Ectodermal cell (in vitro differentiated cells): ENCODE measurements at regions not wholly inside any gene's neighbourhood (a gene's known extent, or its start where the extent isn't known, plus 50 kb on each side); places are given as distances from the start of the nearest gene placed in this dataset.

Source experiments
- H3K27ac ChIP-seq: 2 replicates; pipeline ENCODE4 v1.7.0; 2013; ENCODE audit warnings: mild to moderate bottlenecking, low read depth, low read length; ENCODE audit not compliant: insufficient read depth, poor library complexity, severe bottlenecking
- H3K27me3 ChIP-seq: 2 replicates; pipeline ENCODE4 v1.7.0; 2013; ENCODE audit warnings: mild to moderate bottlenecking, low read length; ENCODE audit not compliant: insufficient read depth, control insufficient read depth, poor library complexity, severe bottlenecking
- H3K36me3 ChIP-seq: one replicate; pipeline ENCODE4 v1.7.0; 2013; ENCODE audit warnings: low read length; ENCODE audit not compliant: control insufficient read depth, insufficient read depth
- H3K4me1 ChIP-seq: one replicate; pipeline ENCODE4 v1.7.0; 2013; ENCODE audit warnings: low read length; ENCODE audit not compliant: control insufficient read depth, insufficient read depth
- H3K4me3 ChIP-seq: 2 replicates; pipeline ENCODE4 v1.7.0; 2013; ENCODE audit warnings: low read depth, low read length, control low read depth; ENCODE audit not compliant: insufficient read depth
- H3K9me3 ChIP-seq: 2 replicates; pipeline ENCODE4 v1.7.0; 2013; ENCODE audit warnings: mild to moderate bottlenecking, low read length, moderate library complexity; ENCODE audit not compliant: control insufficient read depth
- WGBS, 2 experiments: methylation state at CpG; one replicate each; pipeline ENCODE4 v1.1.7; 2013; ENCODE audit warnings: missing lambda C conversion rate in 2 of 2; 5-methylcytosine and 5-hydroxymethylcytosine counted together

DNA sequence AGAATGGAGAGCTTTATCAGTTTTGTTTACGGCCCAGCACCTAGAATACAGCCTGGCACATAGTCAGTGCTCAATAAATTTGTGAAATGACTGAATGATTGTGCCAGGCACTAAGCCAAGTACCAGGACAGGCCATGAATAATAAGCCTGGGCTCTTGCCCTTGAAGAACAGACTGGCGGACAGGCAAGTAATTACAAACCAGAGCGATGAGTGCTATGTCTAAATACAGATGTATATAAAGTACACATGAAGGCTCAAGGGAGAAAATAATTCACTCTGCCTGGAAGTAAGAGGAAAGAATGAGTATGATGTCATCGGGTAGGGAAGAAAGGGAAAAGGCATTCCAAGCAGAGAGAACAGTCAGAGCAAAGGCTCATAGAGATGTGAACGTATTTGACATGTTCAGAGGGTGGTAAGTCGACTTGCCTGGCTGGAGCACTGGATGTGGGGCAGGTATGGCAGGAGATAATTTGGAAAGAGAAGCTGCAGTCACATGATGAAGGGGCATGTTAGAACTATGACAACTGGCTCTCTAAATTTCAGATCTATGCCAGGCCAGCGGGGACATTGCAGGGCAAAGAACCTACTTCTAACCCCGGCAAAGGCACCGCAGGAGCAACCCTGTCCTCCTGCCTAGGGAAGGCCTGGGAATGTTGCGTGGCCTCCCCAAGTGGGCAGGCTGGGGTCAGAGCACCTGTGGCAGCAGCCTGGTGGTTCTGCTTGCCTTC, 94.9 kb upstream of the EPCAM start:
- H3K36me3 ChIP-seq: no peaks in the 10 kb centered on the region
- H3K27ac ChIP-seq: no peak overlapping the region
- no peak overlapping the region for H3K4me3 ChIP-seq
- peaks cover 5% of the 10 kb centered on the region for H3K4me1 ChIP-seq
- H3K9me3 ChIP-seq: no peaks in the 10 kb centered on the region
- peaks cover 9% of the 10 kb centered on the region for H3K27me3 ChIP-seq
- 93% methylated on average over 10 of the region's 10 CpGs for WGBS, 2 experiments

GRCh38 chr2:47272905-47273758, 96.0 kb upstream of the EPCAM start:
- no peaks in the 10 kb centered on the region for H3K36me3 ChIP-seq
- no peak overlapping the region for H3K27ac ChIP-seq
- peaks cover 5% of the 10 kb centered on the region for H3K4me1 ChIP-seq
- H3K4me3 ChIP-seq: no peak overlapping the region
- H3K27me3 ChIP-seq: peaks cover 9% of the 10 kb centered on the region
- WGBS, 2 experiments: 82 to 84% methylated on average over 18 of the region's 18 CpGs
- H3K9me3 ChIP-seq: no peaks in the 10 kb centered on the region

- Histone ChIP-seq H3K9me3 (no peaks in the 10 kb centered on the region), H3K36me3 (no peaks in the 10 kb centered on the region), H3K4me1 (peaks cover 5% of the 10 kb centered on the region), H3K4me3 (no peak overlapping the region), H3K27ac (no peak overlapping the region), H3K27me3 (peaks cover 9% of the 10 kb centered on the region)
- 18 to 19% methylated on average over 46 of the region's 46 CpGs for WGBS, 2 experiments
Observed at GRCh38 chr2:47272031-47272864, 95.9 kb upstream of the CALM2 start.

- H3K36me3 ChIP-seq: no peaks in the 10 kb centered on the region
- H3K9me3 ChIP-seq: no peaks in the 10 kb centered on the region
- H3K4me3 ChIP-seq: no peak overlapping the region
- peaks cover 9% of the 10 kb centered on the region for H3K27me3 ChIP-seq
- 91% methylated on average over 8 to 9 of the region's 9 CpGs for WGBS, 2 experiments
- no peak overlapping the region for H3K27ac ChIP-seq
- peaks cover 5% of the 10 kb centered on the region for H3K4me1 ChIP-seq
Observed at GRCh38 chr2:47271054-47272000, 95.0 kb upstream of the CALM2 start.

- no peak overlapping the region for H3K27ac ChIP-seq
- H3K4me1 ChIP-seq: peaks cover 13% of the 10 kb centered on the region
- H3K27me3 ChIP-seq: peaks cover 9% of the 10 kb centered on the region
- H3K36me3 ChIP-seq: no peaks in the 10 kb centered on the region
- H3K9me3 ChIP-seq: no peaks in the 10 kb centered on the region
- no peak overlapping the region for H3K4me3 ChIP-seq
- WGBS, 2 experiments: 90 to 91% methylated on average over 5 of the region's 5 CpGs
Observed at GRCh38 chr2:47270421-47270820, 94.1 kb upstream of the CALM2 start.

DNA sequence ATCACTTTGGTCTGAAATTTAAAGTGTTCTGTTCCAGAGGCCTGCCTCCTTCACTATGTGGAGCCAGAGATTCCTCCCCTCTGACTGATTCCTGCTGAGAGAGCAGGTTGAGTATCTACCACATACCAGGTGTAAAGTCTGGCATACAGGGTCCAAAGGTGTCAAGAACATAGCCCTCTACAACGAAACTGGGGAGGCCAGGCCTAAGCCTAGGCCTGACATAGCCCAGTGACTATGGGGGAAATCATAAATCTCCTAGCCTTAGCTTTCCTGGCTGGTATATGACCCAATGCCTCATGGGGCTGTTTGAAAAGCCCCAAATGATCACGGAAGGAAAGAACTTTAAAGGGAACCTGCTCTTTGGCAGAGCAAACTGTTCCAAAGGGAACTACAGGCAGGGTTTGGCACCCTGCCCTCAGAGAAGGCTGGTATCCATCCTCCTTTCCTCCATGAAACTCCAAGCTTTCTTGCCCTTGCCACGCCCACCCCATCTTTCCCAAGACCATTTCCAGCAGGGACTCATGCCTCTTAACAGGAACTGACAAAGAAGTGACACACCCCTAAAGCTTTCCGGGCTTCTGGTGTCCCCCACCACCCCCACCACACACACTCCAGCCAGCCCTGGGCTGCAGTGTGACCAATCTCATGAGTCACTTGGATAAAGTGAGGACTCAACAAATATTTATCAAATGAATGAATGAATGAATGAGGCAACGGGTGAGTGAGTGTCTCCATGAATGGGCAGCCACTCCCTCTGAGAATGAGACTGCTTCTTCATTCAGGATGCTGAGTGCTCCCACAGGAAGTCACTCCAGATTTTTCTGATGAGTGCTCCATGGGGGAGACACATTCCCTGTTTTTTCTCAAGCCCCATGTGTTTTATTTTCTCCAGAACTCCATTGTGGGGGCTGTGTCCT, 93.3 kb upstream of the CALM2 start:
- Histone ChIP-seq H3K27me3 (peaks cover 9% of the 10 kb centered on the region), H3K4me3 (no peak overlapping the region), H3K27ac (no peak overlapping the region), H3K4me1 (peaks cover 15% of the 10 kb centered on the region), H3K9me3 (no peaks in the 10 kb centered on the region), H3K36me3 (no peaks in the 10 kb centered on the region)
- WGBS, 2 experiments: 82 to 84% methylated on average over 5 of the region's 5 CpGs

DNA sequence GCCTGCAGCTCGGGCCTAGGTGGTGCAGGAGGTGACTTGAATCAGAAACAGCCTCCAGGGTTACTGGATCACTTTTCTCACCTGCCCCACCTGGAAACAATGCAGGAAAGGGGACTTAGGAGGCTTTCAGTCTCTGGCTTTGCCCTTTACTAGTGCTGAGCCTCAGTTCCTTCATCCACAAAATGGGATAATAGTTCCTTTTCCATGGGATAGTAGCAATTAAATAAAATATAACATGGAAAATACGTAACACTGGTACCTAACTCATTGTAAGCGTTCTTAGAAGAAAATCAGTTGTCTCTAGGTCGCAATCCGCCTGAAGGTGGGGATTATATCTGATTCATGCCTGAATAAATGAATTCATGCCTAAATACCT, 91.4 kb upstream of the CALM2 start:
- Histone ChIP-seq H3K27ac (no peak overlapping the region), H3K4me1 (peaks cover 22% of the 10 kb centered on the region), H3K36me3 (no peaks in the 10 kb centered on the region), H3K9me3 (no peaks in the 10 kb centered on the region), H3K27me3 (peaks cover 2% of the 10 kb centered on the region), H3K4me3 (no peak overlapping the region)
- WGBS, 2 experiments: 94% methylated on average over 5 of the region's 5 CpGs

- H3K4me1 ChIP-seq: peaks cover 22% of the 10 kb centered on the region
- no peaks in the 10 kb centered on the region for H3K9me3 ChIP-seq
- WGBS, 2 experiments: 55 to 62% methylated on average over 7 of the region's 8 CpGs
- no peaks in the 10 kb centered on the region for H3K36me3 ChIP-seq
- H3K27me3 ChIP-seq: no peaks in the 10 kb centered on the region
- no peak overlapping the region for H3K4me3 ChIP-seq
- no peak overlapping the region for H3K27ac ChIP-seq
Observed at GRCh38 chr2:47266939-47267710, 90.8 kb upstream of the CALM2 start.
